ENCODE measurements at regions not wholly inside any gene's neighbourhood (a gene's known extent, or its start where the extent isn't known, plus 50 kb on each side); places are given as distances from the start of the nearest gene placed in this dataset.
"Not testable (repeated sequence)": the region's sequence is repeated elsewhere in the genome, so short reads cannot be mapped to it uniquely, and the experiment has no call there.

- ATAC-seq, result no peak
- no peak overlapping the region for H3K4me3 Mint-ChIP-seq
- no peaks in the 10 kb centered on the region for H3K36me3 Mint-ChIP-seq (ENCODE audit: low read depth)
- H3K4me1 Mint-ChIP-seq (ENCODE audit: low read depth), result no peaks in the 10 kb centered on the region
- ChIA-PET POLR2A (no interaction called here), CTCF (no interaction called here)
- no peak for DNase-seq
- no peaks in the 10 kb centered on the region for H3K27me3 Mint-ChIP-seq (ENCODE audit: low read depth)
- H3K9me3 Mint-ChIP-seq (ENCODE audit: insufficient read depth), result no peaks in the 10 kb centered on the region
- H3K27ac Mint-ChIP-seq, result no peak overlapping the region
These were observed 1517.1 kb downstream of the SI start for GRCh38 chr3:163561151-163561550.

GRCh38 chr3:163560459-163560858, 1517.8 kb downstream of the SI start:
- H3K9me3 Mint-ChIP-seq (ENCODE audit: insufficient read depth), result no peaks in the 10 kb centered on the region
- POLR2A ChIA-PET, result no interaction called here
- CTCF ChIA-PET, result no interaction called here
- H3K27me3 Mint-ChIP-seq (ENCODE audit: low read depth), result no peaks in the 10 kb centered on the region
- H3K27ac Mint-ChIP-seq, result no peak overlapping the region
- H3K4me1 Mint-ChIP-seq (ENCODE audit: low read depth), result no peaks in the 10 kb centered on the region
- no peak for ATAC-seq
- H3K4me3 Mint-ChIP-seq, result no peak overlapping the region
- no peaks in the 10 kb centered on the region for H3K36me3 Mint-ChIP-seq (ENCODE audit: low read depth)
- no peak for DNase-seq

- H3K27ac Mint-ChIP-seq, result no peak overlapping the region
- peaks cover 6% of the 10 kb centered on the region for H3K9me3 Mint-ChIP-seq (ENCODE audit: insufficient read depth)
These were observed 1521.3 kb downstream of the SI start for GRCh38 chr3:163556813-163557523.

GRCh38 chr3:163555918-163556317, 1522.4 kb downstream of the SI start:
- H3K36me3 Mint-ChIP-seq (ENCODE audit: low read depth), result no peaks in the 10 kb centered on the region
- ChIA-PET POLR2A (no interaction called here), CTCF (no interaction called here)
- H3K9me3 Mint-ChIP-seq (ENCODE audit: insufficient read depth), result peaks cover 6% of the 10 kb centered on the region
- ATAC-seq, result no peak
- H3K27me3 Mint-ChIP-seq (ENCODE audit: low read depth), result no peaks in the 10 kb centered on the region
- H3K4me1 Mint-ChIP-seq (ENCODE audit: low read depth), result no peaks in the 10 kb centered on the region
- no peak overlapping the region for H3K4me3 Mint-ChIP-seq
- no peak overlapping the region for H3K27ac Mint-ChIP-seq
- DNase-seq, result no peak

More at GRCh38 chr3:163556813-163557523, 1521.3 kb downstream of the SI start:
- Mint-ChIP-seq H3K27me3 (ENCODE audit: low read depth) (no peaks in the 10 kb centered on the region), H3K4me1 (ENCODE audit: low read depth) (no peaks in the 10 kb centered on the region), H3K4me3 (no peak overlapping the region), H3K36me3 (ENCODE audit: low read depth) (no peaks in the 10 kb centered on the region)
- ATAC-seq, result no peak
- DNase-seq, result no peak
- CTCF ChIA-PET, result no interaction called here
- POLR2A ChIA-PET, result no interaction called here

GRCh38 chr3:163552659-163552966, 1525.7 kb downstream of the SI start:
- no peaks in the 10 kb centered on the region for H3K27me3 Mint-ChIP-seq (ENCODE audit: low read depth)
- no peak overlapping the region for H3K27ac Mint-ChIP-seq
- DNase-seq (no peak), ATAC-seq (no peak)
- no peak overlapping the region for H3K4me3 Mint-ChIP-seq
- ChIA-PET POLR2A (no interaction called here), CTCF (no interaction called here)
- H3K36me3 Mint-ChIP-seq (ENCODE audit: low read depth), result no peaks in the 10 kb centered on the region
- H3K9me3 Mint-ChIP-seq (ENCODE audit: insufficient read depth), result peaks cover 6% of the 10 kb centered on the region
- no peaks in the 10 kb centered on the region for H3K4me1 Mint-ChIP-seq (ENCODE audit: low read depth)

GRCh38 chr3:163551915-163552658, 1526.2 kb downstream of the SI start:
- CTCF ChIA-PET; H3K27me3 Mint-ChIP-seq (ENCODE audit: low read depth); H3K4me3 Mint-ChIP-seq; H3K4me1 Mint-ChIP-seq (ENCODE audit: low read depth); H3K36me3 Mint-ChIP-seq (ENCODE audit: low read depth); DNase-seq; H3K27ac Mint-ChIP-seq; H3K9me3 Mint-ChIP-seq (ENCODE audit: insufficient read depth); ATAC-seq: not testable (repeated sequence)
- POLR2A ChIA-PET, result interaction anchor here (0.6 kb wide), 1 partner anchor 25 kb away, joined by 3 read pairs; no protein-coding TSS in a partner anchor

GRCh38 chr3:163548015-163548414, 1530.3 kb downstream of the SI start:
- Mint-ChIP-seq H3K27ac (no peak overlapping the region), H3K4me3 (no peak overlapping the region), H3K9me3 (ENCODE audit: insufficient read depth) (no peaks in the 10 kb centered on the region), H3K27me3 (ENCODE audit: low read depth) (no peaks in the 10 kb centered on the region), H3K36me3 (ENCODE audit: low read depth) (no peaks in the 10 kb centered on the region), H3K4me1 (ENCODE audit: low read depth) (no peaks in the 10 kb centered on the region)
- CTCF ChIA-PET, result no interaction called here
- ATAC-seq, result no peak
- POLR2A ChIA-PET, result no interaction called here
- DNase-seq, result no peak

GRCh38 chr3:163547014-163547685, 1531.1 kb downstream of the SI start:
- ATAC-seq (no peak), DNase-seq (no peak)
- Mint-ChIP-seq H3K4me3 (no peak overlapping the region), H3K36me3 (ENCODE audit: low read depth) (no peaks in the 10 kb centered on the region), H3K9me3 (ENCODE audit: insufficient read depth) (no peaks in the 10 kb centered on the region), H3K27me3 (ENCODE audit: low read depth) (no peaks in the 10 kb centered on the region), H3K27ac (no peak overlapping the region), H3K4me1 (ENCODE audit: low read depth) (no peaks in the 10 kb centered on the region)
- CTCF ChIA-PET, result no interaction called here
- POLR2A ChIA-PET, result no interaction called here

GRCh38 chr3:163543662-163544061, 1534.6 kb downstream of the SI start:
- no peak overlapping the region for H3K4me3 Mint-ChIP-seq
- H3K36me3 Mint-ChIP-seq (ENCODE audit: low read depth), result no peaks in the 10 kb centered on the region
- no peaks in the 10 kb centered on the region for H3K9me3 Mint-ChIP-seq (ENCODE audit: insufficient read depth)
- ChIA-PET POLR2A (no interaction called here), CTCF (no interaction called here)
- H3K27ac Mint-ChIP-seq, result no peak overlapping the region
- no peaks in the 10 kb centered on the region for H3K27me3 Mint-ChIP-seq (ENCODE audit: low read depth)
- H3K4me1 Mint-ChIP-seq (ENCODE audit: low read depth), result no peaks in the 10 kb centered on the region
- no peak for ATAC-seq
- no peak for DNase-seq

GRCh38 chr3:163541629-163542028, 1536.7 kb downstream of the SI start:
- ChIA-PET POLR2A (no interaction called here), CTCF (no interaction called here)
- no peak for DNase-seq
- Mint-ChIP-seq H3K9me3 (ENCODE audit: insufficient read depth) (peaks cover 3% of the 10 kb centered on the region), H3K4me1 (ENCODE audit: low read depth) (no peaks in the 10 kb centered on the region), H3K4me3 (no peak overlapping the region), H3K36me3 (ENCODE audit: low read depth) (no peaks in the 10 kb centered on the region), H3K27ac (no peak overlapping the region), H3K27me3 (ENCODE audit: low read depth) (no peaks in the 10 kb centered on the region)
- ATAC-seq, result no peak

- POLR2A ChIA-PET, result no interaction called here
- Mint-ChIP-seq H3K27ac (no peak overlapping the region), H3K36me3 (ENCODE audit: low read depth) (no peaks in the 10 kb centered on the region), H3K4me3 (no peak overlapping the region), H3K27me3 (ENCODE audit: low read depth) (no peaks in the 10 kb centered on the region), H3K9me3 (ENCODE audit: insufficient read depth) (peaks cover 3% of the 10 kb centered on the region), H3K4me1 (ENCODE audit: low read depth) (no peaks in the 10 kb centered on the region)
- CTCF ChIA-PET, result no interaction called here
- no peak for DNase-seq
- ATAC-seq, result no peak
These were observed 1539.9 kb downstream of the SI start for GRCh38 chr3:163538387-163538786.

- DNase-seq (no peak), ATAC-seq (no peak)
- CTCF ChIA-PET, result no interaction called here
- Mint-ChIP-seq H3K4me1 (ENCODE audit: low read depth) (no peaks in the 10 kb centered on the region), H3K9me3 (ENCODE audit: insufficient read depth) (peaks cover 2% of the 10 kb centered on the region), H3K36me3 (ENCODE audit: low read depth) (no peaks in the 10 kb centered on the region), H3K27ac (no peak overlapping the region), H3K4me3 (no peak overlapping the region), H3K27me3 (ENCODE audit: low read depth) (no peaks in the 10 kb centered on the region)
- POLR2A ChIA-PET, result no interaction called here
These were observed 1544.9 kb downstream of the SI start for GRCh38 chr3:163533381-163533780.

Data from activated CD8-positive, alpha-beta T cell treated with anti-CD3 and anti-CD28 coated beads, Interleukin-2, amount 10 ng/mL, durations not matched to agents 7 days and 5 days (primary cell).